GM21526 (cell line): ENCODE measurements at regions not wholly inside any gene's neighbourhood (a gene's known extent, or its start where the extent isn't known, plus 50 kb on each side); places are given as distances from the start of the nearest gene placed in this dataset.
"Not testable (repeated sequence)": the region's sequence is repeated elsewhere in the genome, so short reads cannot be mapped to it uniquely, and the experiment has no call there.

ENCODE experiments used
- ATAC-seq: cut with Tn5 transposase; IDR thresholded peaks from one replicate; pipeline ENCODE4 v1.9.1; 2021; ENCODE audit warnings: moderate library complexity; ENCODE audit not compliant: unreplicated experiment, low FRiP score

DNA sequence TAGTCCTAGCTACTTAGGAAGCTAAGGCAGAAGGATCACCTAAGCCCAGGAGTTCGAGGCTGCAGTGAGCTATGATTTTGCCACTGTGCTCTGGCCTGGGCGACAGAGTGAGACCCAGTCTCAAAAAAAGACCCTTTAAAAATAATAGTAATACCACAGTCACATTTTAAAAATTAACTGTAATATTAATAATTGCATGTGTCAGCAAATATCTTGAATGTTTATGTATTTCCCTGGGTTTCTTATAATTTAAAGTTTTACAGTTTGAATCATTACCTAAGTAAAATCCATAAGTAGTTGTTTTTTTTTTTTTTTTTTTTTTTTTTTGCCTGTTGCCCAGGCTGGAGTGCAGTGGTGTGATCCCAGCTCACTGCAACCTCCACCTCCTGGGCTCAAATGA, 69.2 kb downstream of the LYZL2 start:
- ATAC-seq, result no peak

DNA sequence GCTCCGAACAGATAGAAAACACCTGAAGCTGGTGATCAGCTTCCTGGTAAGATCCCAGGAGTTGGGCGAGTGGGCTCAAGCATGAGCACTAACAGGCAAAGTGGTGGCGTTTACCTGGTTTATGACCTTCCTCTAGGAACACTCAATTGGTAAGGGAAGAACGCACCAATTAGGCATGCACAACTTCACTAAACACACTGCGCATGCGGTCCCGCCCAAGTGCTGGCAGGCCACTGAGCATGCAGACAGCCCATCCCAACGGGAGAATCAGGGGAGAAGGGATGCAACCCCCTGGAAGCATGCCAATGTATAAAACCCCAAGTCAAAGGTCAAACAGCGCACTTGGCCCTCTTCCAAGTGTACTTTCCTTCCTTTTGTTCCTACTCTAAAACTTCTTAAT, 70.4 kb downstream of the LYZL2 start:
- no peak for ATAC-seq

DNA sequence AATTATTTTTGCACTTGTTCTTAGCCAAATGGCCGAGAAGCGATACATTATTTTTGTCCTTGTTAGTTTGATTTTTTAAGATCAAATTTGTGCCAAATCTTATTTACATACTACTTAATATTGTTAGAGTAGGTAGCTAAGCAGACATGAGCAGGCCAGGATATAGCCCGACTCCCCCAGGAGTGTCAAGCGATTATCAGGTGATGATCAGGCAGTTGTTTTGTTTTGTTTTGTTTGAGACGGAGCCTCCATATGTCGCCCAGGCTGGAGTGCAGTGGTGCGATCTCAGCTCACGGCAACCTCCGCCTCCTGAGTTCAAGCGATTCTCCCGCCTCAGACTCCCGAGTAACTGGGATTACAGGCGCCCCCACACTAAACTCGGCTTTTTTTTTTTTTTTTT, 71.1 kb downstream of the LYZL2 start:
- no peak for ATAC-seq

DNA sequence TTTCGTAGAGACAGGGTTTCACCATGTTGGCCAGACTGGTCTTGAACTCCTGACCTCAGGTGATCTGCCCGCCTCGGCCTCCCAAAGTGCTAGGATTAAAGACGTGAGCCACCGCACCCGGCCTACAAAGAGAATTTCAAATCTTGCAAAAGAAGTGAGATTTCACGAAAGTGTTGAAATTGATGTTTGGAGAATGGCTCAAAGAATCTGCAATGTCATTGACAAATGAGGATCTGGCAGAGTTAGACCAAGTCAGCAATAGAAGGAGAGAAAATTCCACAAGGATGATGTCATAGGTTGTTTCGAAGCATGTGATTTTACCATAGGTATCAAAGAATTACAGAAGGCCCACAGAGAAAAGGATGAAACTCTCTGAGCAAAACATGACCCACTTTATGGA, 71.7 kb downstream of the LYZL2 start:
- ATAC-seq, result no peak

DNA sequence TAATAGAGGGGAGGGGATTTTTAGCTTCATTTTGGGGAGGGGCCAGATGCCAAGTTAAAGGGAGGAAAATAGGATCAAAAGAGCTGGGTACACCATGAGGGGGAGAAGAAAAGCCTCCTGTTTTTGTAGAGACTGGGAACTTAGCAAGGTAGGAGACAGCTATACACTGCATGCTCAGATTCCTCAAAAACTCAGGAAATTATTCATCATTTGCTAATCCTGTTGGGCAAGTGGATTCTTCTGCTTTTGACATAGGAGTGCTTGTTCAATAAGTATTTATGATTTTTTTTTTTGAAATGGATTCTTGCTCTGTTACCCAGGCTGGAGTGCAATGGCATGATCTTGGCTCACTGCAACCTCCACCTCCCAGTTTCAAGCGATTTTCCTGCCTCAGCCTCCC, 73.4 kb downstream of the LYZL2 start:
- no peak for ATAC-seq

DNA sequence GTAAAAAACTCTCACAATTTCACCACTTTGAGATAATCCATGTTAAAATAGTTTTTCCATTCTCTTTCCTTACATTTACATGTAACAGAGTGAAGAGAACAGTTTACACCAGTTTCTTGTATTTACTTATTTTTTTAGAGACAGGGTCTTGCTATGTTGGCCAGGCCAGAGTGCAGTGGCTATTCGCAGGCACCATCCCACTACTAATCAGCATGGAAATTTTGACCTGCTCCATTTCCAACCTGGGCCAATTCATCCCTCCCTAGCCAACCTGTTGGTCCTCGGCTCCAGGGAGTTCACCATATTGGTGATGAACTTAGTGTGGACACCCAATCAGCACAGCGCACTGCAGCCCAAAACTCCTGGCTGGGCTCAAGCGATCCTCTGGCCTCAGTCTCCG, 74.1 kb downstream of the LYZL2 start:
- ATAC-seq, result no peak

DNA sequence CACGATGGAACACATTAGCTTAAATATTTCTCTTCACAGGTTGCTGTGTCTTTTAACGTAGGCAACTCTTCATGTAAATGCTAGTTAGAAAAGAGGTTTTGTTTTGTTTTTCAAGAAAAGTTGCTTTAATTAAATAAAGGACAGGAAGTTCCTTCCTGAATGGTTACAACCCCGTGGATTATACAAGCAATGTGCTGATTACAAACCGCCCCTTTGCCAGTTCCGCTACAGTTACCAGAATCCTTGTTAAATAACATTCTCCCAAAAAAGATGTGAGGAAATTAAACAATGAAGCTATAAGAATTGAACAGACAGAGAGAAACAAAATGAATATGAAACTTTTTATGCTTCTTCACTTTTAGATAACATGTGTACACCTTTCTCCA, 75.1 kb downstream of the LYZL2 start:
- ATAC-seq, result no peak

DNA sequence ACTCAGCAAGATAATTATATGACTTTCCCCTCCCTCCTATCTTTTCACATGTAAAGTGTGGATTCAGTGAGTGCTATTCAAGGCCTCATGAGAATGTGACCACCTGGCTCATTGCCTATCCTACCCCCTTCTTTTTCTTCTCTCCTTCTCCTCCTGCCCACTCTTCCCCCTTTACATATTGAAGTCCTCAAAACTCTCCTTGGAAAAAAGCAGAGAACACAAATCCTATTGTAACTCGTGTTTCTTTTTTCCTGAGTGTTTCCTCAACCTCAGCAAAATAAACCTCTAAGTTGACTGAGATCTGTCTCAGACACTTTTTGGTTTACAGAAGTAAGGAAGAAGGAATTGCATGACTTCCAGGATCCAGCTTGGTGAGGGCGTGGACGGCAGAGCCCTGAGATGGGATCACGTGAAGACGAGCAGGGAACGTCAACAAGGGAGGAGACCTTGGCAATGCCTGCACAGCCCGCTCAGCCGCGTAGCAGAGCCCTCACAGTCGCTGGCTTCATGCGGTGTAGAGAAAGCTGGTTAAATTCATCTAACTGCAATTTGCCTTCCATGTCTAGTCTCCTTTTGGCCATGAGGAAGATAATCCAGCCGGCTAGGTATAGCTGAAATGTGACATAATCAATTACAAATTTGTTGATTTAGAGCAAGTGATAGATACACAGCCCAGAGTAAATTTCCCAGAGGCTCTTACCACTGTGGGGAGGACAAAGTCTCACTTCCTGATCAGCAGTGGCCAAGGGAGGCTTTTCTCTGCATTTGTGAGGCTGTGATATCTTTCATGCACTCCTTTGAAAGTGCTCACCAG, 75.7 kb downstream of the LYZL2 start:
- ATAC-seq, result no peak

DNA sequence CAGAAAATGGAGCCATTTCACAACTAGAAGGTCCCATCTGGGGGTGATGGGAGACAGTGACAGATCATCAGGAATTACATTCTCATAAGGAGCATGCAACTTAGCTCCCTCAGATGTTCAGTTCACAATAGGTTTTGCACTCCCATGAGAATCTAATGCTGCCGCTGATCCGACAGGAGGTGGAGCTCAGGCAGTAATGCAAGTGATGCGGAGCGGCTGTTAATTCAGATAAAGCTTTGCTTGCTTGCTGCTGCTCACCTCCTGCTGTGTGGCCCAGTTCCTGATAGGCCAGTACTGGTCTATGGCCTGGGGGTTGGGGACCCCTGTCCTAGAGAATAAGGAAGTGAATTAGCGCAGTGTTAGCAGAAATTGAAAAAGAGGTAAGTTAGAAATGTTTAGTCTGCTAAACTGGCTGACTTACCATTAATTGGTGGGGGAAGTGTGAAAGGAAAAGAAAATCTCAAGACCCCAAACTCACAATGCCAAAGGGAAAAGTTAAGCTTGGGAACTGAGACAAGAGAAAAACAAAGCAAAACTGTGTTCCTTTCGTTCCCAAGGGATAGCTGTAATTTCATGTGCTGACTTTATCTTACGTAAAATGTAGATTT, 76.4 kb downstream of the LYZL2 start:
- no peak for ATAC-seq

DNA sequence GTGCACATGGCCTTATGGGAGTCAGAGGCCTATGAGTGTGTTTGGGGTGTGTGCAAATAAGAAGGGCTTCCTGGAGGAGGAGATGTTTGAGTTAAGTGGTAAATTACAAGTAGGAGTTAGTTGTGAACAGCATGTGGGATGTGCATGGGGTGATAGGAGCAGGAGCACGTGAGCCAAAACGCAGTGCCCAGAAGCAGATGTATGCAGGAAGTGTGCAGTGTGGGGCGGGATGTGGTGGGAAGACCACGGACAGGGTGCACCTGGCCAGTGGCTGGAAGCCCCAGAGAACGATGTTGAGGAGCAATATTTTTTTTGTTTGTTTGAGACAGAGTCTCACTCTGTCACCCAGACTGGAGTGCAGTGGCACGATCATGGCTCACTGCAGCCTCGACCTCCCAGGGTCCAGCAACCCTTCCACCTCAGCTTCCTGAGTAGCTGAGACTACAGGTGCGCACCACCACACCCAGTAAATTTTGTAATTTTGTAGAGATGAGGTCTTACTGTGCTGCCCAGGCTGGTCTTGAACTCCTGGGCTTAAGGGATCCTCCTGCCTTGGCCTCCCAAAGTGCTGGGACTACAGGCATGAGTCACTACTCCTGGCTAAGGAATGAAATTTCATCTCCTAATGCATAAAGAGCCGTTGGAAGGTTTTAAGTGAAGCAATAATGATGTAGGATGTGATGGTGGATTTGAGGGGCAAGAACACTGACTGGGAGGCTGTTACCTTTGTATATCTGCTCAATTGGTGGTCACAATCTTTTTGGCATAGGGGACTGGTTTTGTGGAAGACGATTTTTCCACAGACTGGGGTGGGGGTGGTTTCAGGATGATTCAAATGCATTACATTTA, 78.4 kb downstream of the LYZL2 start:
- no peak for ATAC-seq

DNA sequence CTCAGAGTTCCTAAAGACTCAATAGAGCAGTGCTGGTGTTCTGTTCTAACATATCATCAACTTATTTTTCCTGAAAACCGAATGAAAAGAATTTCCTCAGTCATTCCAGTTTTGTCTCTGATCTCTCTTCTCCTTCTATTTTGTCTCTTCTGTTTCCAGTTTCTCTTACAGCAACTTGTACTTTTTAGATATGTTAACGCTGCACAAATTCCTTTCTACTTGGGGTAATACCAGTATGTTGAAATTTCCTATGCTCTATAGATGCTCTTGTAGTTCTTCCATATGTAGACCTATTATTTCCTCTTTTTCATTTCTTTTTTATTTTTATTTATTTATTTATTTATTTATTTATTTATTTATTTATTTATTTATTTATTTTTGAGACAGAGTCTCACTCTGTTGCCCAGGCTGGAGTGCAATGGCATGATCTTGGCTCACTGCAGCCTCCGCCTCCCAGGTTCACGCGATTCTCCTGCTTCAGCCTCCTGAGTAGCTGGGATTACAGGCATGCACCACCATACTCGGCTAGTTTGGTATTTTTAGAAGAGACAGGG, 80.3 kb downstream of the LYZL2 start:
- not testable (repeated sequence) for ATAC-seq

DNA sequence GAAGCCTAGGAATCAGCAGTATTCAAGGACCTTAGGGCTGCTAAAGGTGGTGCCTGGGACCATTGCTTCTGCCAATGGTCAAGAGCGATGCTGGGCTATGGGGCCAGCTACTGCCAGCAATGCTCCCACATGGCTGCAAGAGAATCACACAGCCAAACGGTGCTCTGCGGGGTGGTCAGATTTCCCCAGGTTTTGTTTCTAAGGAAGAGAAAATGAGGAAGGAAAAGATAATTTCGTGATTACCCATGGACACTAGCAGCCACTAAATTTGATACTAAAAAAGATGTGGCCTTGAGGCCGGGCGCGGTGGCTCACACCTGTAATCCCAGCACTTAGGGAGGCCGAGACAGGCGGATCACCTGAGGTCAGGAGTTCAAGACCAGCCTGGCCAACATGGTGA, 83.0 kb downstream of the LYZL2 start:
- ATAC-seq, result no peak

DNA sequence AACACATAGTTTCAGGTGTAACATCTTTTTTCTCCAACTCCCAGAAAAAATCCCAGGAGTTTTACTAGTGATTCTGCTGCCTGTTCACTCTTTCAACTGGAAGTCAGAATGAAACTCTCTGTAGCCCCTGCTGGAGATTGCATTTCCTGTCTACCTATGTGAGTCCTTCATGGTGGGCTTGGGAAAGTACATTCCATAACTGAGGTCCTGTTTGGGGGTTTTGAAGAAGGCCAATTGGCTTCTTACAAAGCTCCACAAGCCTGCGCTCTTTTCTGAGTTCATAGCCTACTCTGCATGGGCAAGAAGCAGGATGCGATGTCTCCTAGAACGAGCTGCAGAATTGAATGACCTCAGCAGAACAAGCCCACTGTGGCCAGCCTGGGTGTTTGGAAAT, 86.7 kb downstream of the LYZL2 start:
- no peak for ATAC-seq

DNA sequence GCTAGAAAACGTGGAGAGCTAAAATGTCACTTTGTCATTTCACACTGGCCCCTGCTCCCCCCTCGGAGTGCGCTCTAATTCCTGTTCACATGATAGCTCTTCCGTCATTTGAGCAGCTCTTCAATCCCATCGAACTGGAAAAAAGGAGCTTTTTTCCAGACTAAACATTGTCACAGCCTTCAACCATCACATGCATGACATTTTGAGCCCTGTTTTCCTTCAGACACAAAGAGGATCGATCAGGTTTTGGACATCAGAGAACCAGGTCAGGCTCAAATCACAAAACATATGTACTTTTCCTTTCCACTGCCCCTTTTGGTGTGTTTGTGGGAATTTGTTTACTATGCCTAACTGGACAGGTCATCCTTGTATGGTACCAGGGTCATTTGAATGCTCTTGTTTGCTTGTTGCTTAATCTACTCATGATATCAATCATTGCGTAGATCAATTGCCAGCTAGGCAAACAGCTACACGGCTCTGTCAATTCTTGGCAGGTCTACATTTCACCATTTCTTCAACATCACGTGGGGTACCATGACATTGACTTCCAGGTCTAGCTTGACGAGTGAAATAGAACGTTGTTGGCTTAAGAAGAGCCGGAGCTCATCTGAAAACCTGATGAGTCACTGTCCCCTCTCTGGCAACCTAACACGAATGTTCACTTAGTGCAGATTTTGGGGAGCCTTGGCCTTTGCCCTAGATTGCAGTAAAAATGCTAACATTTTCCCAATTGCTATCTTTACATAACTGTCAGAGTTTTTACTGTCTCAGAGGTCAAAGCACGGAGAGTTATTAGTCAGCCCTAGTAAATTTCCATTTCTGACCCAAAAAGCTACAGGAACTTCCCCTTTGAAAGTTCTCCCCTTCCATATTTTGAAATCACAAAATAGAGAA, 87.3 kb downstream of the LYZL2 start:
- ATAC-seq, result no peak

DNA sequence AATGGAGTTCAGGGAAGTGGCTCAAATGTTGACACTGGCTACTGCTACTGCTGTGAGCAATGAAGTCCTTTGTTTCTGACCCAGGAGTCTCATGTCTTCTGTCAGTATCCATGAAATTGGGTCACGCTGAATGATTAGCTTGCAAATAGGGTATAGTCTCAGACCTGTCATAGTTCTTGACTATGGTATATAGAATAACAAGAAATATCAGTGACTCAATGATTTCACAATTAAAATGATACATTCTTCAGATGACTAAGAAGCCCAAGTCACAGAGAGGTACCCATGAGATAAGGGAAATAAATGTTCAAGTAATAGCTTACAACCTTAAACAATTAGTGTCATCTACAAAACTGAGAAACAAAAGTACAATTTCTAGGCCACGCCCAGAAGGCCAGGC, 89.3 kb downstream of the LYZL2 start:
- no peak for ATAC-seq

DNA sequence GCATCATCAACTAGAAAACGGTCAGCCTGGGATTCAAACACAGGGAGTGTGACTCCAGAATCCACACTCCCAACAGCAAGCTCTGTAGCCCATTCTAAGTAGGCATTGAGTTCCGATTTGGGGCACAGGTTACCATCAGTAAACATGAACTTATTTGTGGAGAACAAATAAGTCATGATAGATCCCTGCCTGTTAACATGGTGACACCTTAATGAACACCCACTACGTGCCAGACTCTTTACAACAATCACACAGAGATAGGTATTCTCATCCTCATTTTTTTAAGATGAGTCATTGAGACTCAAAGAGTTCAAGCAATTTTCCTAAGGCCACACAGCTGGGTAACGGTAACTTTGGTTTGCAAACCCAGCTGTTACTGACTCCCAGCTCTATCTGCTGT, 91.5 kb downstream of the LYZL2 start:
- no peak for ATAC-seq

DNA sequence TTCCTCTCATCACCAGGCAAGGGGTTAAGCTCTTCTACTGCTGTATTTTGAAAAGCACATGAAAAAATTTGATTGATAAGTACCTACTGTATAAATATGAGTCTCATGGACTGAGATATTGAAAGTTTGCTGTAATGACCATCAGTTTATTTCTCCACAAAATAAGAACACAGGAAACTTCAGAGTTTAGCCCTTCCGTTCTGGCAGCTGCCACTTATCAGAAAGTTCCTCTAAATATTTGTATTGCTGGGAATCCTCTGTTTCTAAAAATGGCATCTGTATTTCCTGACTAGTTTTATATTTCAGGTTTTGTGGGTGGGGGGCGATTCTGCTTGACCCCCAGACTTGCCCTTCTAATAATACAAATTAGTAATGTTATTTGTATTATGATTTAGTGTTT, 92.0 kb downstream of the LYZL2 start:
- no peak for ATAC-seq

DNA sequence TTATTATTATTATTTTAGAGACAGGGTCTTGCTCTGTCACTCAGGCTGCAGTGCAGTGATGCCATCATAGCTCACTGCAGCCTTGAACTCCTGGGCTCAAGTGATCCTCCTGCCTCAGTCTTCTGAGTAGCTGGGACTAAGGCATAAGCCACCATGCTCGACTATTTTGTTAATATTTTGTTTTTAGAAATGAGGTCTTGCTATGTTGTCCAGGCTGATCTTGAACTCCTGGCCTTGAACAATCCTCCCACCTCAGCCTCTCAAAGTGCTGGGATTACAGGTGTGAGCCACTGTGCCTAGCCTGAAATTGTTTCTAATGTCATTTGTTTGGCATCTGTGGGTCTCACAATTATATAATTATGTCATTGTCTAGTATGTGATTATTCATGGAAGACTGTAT, 92.4 kb downstream of the LYZL2 start:
- not testable (repeated sequence) for ATAC-seq

DNA sequence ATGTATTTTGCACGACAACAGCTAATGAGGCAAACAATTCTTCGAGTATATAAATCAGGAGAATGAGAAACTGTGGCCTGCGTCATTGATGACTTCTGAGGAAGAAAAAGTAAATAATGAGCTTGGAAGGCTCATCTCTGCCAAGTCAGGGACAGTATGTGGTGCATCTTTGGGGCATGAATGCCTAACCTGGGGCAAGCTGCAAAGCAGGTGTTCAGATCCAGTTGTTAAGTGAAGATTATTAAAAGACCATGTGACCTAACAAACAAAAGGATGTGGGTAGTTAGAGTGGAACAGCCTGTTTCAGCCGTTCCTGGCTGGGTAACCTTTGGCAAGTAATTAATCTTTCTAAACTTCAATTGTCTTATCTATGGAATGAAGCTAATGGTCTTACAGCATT, 93.0 kb downstream of the LYZL2 start:
- no peak for ATAC-seq

DNA sequence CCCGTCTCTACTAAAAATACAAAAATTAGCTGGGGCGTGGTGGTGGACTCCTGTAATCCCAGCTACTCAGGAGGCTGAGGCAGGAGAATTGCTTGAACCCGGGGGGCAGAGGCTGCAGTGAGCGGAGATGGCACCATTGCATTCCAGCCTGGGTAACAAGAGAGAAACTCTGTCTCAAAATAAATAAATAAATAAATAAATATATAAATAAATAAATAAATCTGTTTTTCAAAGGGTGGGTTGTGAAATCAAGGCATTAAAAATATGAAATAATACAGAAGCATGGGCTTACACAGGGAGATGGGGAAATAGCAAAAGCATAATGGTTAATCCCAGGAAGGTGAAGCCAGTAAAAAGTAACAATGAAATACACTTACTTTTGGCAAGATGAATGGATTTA, 93.9 kb downstream of the LYZL2 start:
- no peak for ATAC-seq
